Right lung (tissue), 2 donors: ENCODE measurements at regions not wholly inside any gene's neighbourhood (a gene's known extent, or its start where the extent isn't known, plus 50 kb on each side); places are given as distances from the start of the nearest gene placed in this dataset.
A peak's percentile ranks its signal among the peaks of the same experiment; 100 is the strongest.
"Not testable (repeated sequence)": the region's sequence is repeated elsewhere in the genome, so short reads cannot be mapped to it uniquely, and the experiment has no call there.

Source experiments
- DNase-seq, 2 donors: peaks; one replicate each; pipeline ENCODE4 v3.0.0-alpha.2; 2013

DNA sequence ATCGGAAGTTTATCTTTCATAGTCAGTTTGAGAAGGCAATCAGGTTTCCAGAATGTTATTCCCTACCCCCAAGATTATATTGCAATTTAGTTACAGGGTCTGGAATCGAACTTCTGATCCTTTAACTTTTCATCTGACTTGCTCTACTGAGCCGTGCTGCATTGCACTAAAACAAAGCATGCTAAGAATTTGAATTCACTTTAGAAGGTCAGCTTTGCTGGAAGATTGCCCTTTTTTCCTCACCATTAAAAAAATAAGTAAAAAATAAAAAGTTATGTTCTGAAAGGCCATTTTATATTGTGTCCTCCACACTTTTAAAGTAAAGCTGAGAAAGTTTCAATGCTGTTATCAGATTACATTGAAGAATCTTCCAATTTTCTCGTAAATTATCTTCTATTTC is 388.8 kb upstream of the PHF14 start:
- DNase-seq = no peak

GRCh38 chr7:10588084-10588483 is 385.6 kb upstream of the PHF14 start:
- no peak for DNase-seq

- no peak for DNase-seq
These were observed 381.1 kb upstream of the PHF14 start for GRCh38 chr7:10592604-10593003.

- no peak for DNase-seq
These were observed 380.6 kb upstream of the PHF14 start for GRCh38 chr7:10593080-10593479.

GRCh38 chr7:10596827-10597226 is 376.8 kb upstream of the PHF14 start:
- no peak for DNase-seq

GRCh38 chr7:10604128-10604527 is 369.5 kb upstream of the PHF14 start:
- DNase-seq = no peak

DNA sequence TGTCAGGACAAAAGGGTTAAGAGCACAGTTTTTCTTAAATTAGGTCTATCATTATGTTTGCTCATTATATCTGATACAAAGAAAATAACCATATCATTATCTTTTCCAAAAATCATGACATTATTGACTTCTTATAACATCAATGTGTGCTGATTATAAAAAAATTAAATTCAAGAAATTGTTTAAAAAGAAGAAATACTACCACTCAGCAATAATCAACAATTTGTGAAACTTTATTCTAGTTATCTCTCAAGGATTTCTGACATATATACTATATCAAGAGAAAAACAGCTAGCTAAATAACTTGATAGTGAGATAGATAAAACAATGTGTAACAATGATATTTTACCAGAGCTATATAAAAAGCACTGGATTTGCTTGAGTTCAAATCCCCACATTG is 360.7 kb upstream of the PHF14 start:
- DNase-seq = no peak

DNA sequence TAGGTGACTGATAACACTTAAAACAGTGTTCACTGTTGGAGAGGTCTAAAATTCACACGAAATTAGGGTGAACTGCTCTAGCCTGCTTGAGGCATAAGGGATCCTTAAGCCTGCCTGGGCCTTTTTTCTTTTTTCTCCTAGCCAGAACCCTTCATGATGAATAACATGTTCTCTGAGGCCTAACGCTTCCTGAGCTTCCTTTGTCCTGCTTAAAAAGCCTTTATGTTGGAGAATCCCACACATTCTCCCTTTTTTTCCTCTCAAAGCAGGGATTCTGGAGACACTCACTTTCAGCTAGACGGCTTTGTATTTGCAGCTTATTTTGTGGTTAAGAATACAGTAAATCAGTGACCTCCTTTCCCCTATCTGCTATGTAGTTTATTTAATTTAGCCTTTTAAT is 354.7 kb upstream of the PHF14 start:
- DNase-seq = no peak

- no peak for DNase-seq
These were observed 341.0 kb upstream of the PHF14 start for GRCh38 chr7:10632712-10633111.

GRCh38 chr7:10634239-10634638 is 339.4 kb upstream of the PHF14 start:
- DNase-seq = no peak

- DNase-seq = no peak
These were observed 335.7 kb upstream of the PHF14 start for GRCh38 chr7:10637991-10638390.

DNA sequence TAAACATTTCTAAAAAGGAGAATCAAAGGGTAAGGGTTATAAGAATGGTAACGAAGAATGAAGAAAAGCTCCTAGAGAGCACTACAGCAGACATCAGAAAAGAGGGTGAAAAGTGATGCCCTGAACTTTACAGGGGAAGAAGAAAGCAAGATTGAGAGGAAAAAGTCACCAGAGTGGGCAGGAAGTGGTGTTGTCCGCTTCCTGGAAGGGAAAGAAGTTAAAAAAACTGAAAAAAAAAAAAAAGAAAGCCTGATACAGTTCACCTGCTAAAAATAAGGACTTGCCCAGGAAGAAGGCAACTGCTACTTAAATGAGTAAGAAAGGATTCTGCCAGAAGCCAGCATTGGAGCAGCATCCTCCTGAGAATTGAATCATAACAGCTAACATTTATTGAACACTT is 330.1 kb upstream of the PHF14 start:
- DNase-seq = no peak

GRCh38 chr7:10644849-10645248 is 328.8 kb upstream of the PHF14 start:
- no peak for DNase-seq

GRCh38 chr7:10646194-10646593 is 327.5 kb upstream of the PHF14 start:
- peak; percentile 75 to 79 for DNase-seq

DNA sequence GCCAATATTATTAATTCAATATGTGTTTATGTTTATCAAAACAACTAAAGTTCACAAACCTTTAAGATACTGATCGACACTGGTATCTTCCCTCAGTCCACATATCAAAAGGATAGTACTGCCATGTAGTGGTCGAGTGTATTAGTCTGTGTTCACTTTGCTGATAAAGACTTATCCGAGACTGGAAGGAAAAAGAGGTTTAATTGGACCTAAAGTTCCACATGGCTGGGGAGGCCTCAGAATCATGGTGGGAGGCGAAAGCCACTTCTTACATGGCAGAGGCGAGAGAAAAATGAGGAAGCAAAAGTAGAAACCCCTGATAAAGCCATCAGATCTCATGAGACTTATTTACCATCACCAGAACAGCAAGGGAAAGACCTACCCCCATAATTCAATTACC is 325.4 kb upstream of the PHF14 start:
- DNase-seq = no peak

DNA sequence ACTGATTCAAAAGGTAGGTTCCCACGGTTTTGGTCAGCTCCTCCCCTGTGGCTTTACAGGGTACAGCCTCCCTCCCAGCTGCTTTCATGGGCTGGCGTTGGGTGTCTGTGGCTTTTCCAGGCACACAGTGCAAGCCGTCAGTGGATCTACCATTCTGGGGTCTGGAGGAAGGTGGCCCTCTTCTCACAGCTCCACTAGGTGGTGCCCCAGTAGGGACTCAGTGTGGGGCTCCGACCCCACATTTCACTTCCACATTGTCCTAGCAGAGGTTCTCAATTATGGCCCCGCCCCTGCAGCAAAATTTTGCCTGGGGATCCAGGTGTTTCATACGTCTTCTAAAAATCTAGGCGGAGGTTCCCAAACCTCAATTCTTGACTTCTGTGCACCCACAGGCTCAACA is 324.6 kb upstream of the PHF14 start:
- DNase-seq = not testable (repeated sequence)

DNA sequence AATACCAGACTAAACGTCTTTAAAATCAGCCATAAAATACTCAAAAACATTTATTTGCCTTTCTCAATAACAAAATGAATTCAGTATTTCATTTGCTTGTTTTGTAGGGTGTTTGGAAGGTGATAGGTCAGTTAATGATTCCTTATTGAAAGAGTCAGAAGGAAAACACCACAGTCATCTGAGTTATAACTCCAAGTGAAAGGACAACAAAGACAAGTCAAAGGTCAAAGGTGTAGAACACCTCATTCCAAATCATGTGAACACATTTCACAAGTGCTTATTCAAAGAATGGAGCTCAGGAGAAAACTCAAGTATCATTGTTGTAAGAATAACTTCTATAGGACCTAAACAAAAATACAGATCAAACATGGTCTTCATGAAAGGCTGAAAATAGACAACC is 318.6 kb upstream of the PHF14 start:
- DNase-seq = no peak

DNA sequence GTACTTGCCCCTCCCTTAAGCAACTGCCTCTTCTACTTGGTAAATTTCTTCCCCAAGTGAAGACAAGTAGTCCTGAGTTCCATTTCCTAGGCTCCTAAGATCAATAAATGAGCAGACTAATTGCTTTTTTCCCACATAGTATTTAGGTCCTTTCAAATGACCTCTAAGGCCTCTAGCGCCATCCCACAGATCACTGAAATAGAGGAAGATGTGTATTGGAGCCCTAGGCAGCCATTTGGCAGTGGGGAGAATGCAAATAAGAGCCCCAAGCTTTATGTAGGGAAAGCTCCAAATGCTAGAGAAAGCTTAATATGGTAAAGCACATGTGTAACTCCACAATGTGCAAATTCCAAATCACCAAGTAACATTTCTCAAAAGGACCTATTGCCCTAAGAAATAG is 316.5 kb upstream of the PHF14 start:
- DNase-seq = no peak

GRCh38 chr7:10657837-10658236 is 315.8 kb upstream of the PHF14 start:
- no peak for DNase-seq

- DNase-seq = no peak
These were observed 311.2 kb upstream of the PHF14 start for GRCh38 chr7:10662491-10662890.

DNA sequence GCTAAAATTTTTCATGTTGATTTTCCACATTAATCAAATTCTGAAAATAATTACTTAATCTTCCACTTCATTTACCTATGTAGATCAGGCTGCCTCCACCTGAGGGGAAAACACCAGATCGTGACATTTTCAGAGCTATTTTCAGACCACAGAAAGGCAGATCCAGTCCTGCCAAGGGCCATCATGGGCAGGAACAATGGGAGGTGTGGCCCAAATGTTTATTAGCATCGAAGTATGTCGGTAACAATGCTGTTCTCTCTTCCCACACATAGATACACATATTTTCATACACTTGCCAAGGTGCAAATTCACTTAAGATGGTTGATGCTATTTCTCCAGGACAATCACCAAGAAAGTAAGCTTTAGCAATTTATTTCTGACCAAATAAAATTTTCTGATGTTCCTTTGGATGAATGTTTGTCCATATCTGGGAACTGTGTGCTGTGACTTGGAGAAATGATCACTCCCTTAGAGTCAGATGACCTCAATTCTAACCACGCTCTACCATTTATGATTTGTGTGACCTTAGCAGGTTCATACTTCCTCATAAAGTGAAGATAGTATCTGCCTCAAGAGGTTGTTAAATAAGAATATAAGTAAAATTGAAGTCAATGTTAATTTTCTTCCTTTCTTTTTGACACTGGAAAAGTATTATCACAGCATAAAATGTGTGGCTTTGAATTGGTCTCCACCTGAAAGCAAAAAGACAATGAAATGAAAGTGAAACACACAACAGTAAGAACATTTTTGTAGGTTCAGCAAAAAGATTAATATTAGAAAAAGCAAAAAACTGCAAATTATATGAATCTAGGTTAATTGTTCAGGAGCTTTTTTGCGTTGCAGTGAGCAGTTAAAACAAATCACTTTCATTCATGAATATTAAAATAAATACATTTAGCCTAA is 310.4 kb upstream of the PHF14 start:
- DNase-seq = no peak

- DNase-seq = no peak
These were observed 301.5 kb upstream of the PHF14 start for GRCh38 chr7:10672186-10672585.

GRCh38 chr7:10677211-10677610 is 296.5 kb upstream of the PHF14 start:
- DNase-seq = no peak

GRCh38 chr7:10677668-10678232 is 295.9 kb upstream of the PHF14 start:
- DNase-seq = no peak
